ENCODE measurements at regions not wholly inside any gene's neighbourhood (a gene's known extent, or its start where the extent isn't known, plus 50 kb on each side); places are given as distances from the start of the nearest gene placed in this dataset.

- no peaks in the 10 kb centered on the region for H3K4me1 ChIP-seq (ENCODE audit: low read length)
- H3K9ac ChIP-seq (ENCODE audit: low read length) = no peak overlapping the region
- no peaks in the 10 kb centered on the region for H3F3A ChIP-seq (ENCODE audit: insufficient read depth, low read length)
- no peaks in the 10 kb centered on the region for H4K20me1 ChIP-seq (ENCODE audit: insufficient read depth, low read length)
- no peaks in the 10 kb centered on the region for H3K36me3 ChIP-seq (replicated peaks; ENCODE audit: insufficient read depth, low read length)
- no peaks in the 10 kb centered on the region for H3K9me2 ChIP-seq (replicated peaks; ENCODE audit: insufficient read depth, low read length)
- DNase-seq = no peak
- no peak for TF ChIP-seq CTCF (IDR thresholded peaks at IDR 0.05; ENCODE audit: low read length)
- no peak for TF ChIP-seq EZH2 (optimal IDR thresholded peaks at IDR 0.05; ENCODE audit: low read depth, low read length)
- TF ChIP-seq EZH2phosphoT487 (IDR thresholded peaks at IDR 0.05; ENCODE audit: low read length) = no peak
- H3K9me3 ChIP-seq (replicated peaks; ENCODE audit: insufficient read depth, low read length) = no peaks in the 10 kb centered on the region
- no peaks in the 10 kb centered on the region for H3K79me2 ChIP-seq (ENCODE audit: low read length)
- H3K27ac ChIP-seq (ENCODE audit: low read length) = no peak overlapping the region
- no peak overlapping the region for H3K4me3 ChIP-seq (ENCODE audit: low read length)
- peaks cover 80% of the 10 kb centered on the region for H3K27me3 ChIP-seq (replicated peaks; ENCODE audit: insufficient read depth, low read length)
- no peak overlapping the region for H2AFZ ChIP-seq (ENCODE audit: low read length)
- no peak overlapping the region for H3K4me2 ChIP-seq (ENCODE audit: low read depth, low read length)
Measured at GRCh38 chr22:27482402-27482801, 319.2 kb downstream of the MN1 start.

GRCh38 chr22:27483095-27483785 lies 318.3 kb downstream of the MN1 start:
- H3K9me2 ChIP-seq (replicated peaks; ENCODE audit: insufficient read depth, low read length) = no peaks in the 10 kb centered on the region
- no peaks in the 10 kb centered on the region for H3K79me2 ChIP-seq (ENCODE audit: low read length)
- no peak for DNase-seq
- no peak overlapping the region for H3K4me3 ChIP-seq (ENCODE audit: low read length)
- peaks cover 79% of the 10 kb centered on the region for H3K27me3 ChIP-seq (replicated peaks; ENCODE audit: insufficient read depth, low read length)
- no peaks in the 10 kb centered on the region for H3K36me3 ChIP-seq (replicated peaks; ENCODE audit: insufficient read depth, low read length)
- H3K27ac ChIP-seq (ENCODE audit: low read length) = no peak overlapping the region
- no peaks in the 10 kb centered on the region for H4K20me1 ChIP-seq (ENCODE audit: insufficient read depth, low read length)
- H3F3A ChIP-seq (ENCODE audit: insufficient read depth, low read length) = no peaks in the 10 kb centered on the region
- H3K9me3 ChIP-seq (replicated peaks; ENCODE audit: insufficient read depth, low read length) = no peaks in the 10 kb centered on the region
- TF ChIP-seq CTCF (IDR thresholded peaks at IDR 0.05; ENCODE audit: low read length) = no peak
- no peak for TF ChIP-seq EZH2phosphoT487 (IDR thresholded peaks at IDR 0.05; ENCODE audit: low read length)
- TF ChIP-seq EZH2 (optimal IDR thresholded peaks at IDR 0.05; ENCODE audit: low read depth, low read length) = no peak
- H3K4me2 ChIP-seq (ENCODE audit: low read depth, low read length) = no peak overlapping the region
- H3K4me1 ChIP-seq (ENCODE audit: low read length) = no peaks in the 10 kb centered on the region
- H2AFZ ChIP-seq (ENCODE audit: low read length) = no peak overlapping the region
- no peak overlapping the region for H3K9ac ChIP-seq (ENCODE audit: low read length)

- no peaks in the 10 kb centered on the region for H4K20me1 ChIP-seq (ENCODE audit: insufficient read depth, low read length)
- no peak overlapping the region for H2AFZ ChIP-seq (ENCODE audit: low read length)
- H3K9ac ChIP-seq (ENCODE audit: low read length) = no peak overlapping the region
- H3K4me3 ChIP-seq (ENCODE audit: low read length) = no peak overlapping the region
- no peaks in the 10 kb centered on the region for H3K9me3 ChIP-seq (replicated peaks; ENCODE audit: insufficient read depth, low read length)
- no peaks in the 10 kb centered on the region for H3K79me2 ChIP-seq (ENCODE audit: low read length)
- H3K27ac ChIP-seq (ENCODE audit: low read length) = no peak overlapping the region
- H3F3A ChIP-seq (ENCODE audit: insufficient read depth, low read length) = no peaks in the 10 kb centered on the region
- H3K4me1 ChIP-seq (ENCODE audit: low read length) = no peaks in the 10 kb centered on the region
- TF ChIP-seq CTCF (IDR thresholded peaks at IDR 0.05; ENCODE audit: low read length) (no peak), EZH2 (optimal IDR thresholded peaks at IDR 0.05; ENCODE audit: low read depth, low read length) (no peak), EZH2phosphoT487 (IDR thresholded peaks at IDR 0.05; ENCODE audit: low read length) (no peak)
- H3K27me3 ChIP-seq (replicated peaks; ENCODE audit: insufficient read depth, low read length) = peaks cover 67% of the 10 kb centered on the region
- no peaks in the 10 kb centered on the region for H3K9me2 ChIP-seq (replicated peaks; ENCODE audit: insufficient read depth, low read length)
- no peak for DNase-seq
- H3K4me2 ChIP-seq (ENCODE audit: low read depth, low read length) = no peak overlapping the region
- no peaks in the 10 kb centered on the region for H3K36me3 ChIP-seq (replicated peaks; ENCODE audit: insufficient read depth, low read length)
Measured at GRCh38 chr22:27485842-27486241, 315.7 kb downstream of the MN1 start.

Measured in MM.1S (cell line).